ENCODE measurements at regions not wholly inside any gene's neighbourhood (a gene's known extent, or its start where the extent isn't known, plus 50 kb on each side); places are given as distances from the start of the nearest gene placed in this dataset.

DNA sequence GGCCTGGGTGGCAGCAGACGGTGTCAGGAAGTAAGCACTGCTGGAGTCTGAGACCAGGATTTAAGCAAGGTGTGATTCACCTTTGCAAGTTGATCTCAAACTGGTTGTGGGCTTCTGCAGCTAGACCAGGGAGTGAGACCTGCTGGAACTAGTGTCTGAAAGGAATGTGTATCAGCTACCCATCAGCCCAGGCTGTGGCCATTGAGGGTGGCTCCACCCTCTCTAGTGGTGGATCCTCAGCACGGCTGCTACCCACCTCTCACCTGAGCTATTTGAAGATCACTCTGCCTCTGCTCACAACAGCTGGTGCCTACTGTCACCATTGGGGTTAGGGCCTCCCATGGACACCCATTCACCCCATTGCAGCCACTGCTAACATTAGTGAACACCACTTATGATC lies 140.3 kb upstream of the DCBLD2 start:
- WGBS, 5 donors, result 69 to 95% (median 82%) methylated on average over 2 of the region's 2 CpGs
- DNase-seq, result no peak
- no peaks in the 10 kb centered on the region for H3K9me3 ChIP-seq

DNA sequence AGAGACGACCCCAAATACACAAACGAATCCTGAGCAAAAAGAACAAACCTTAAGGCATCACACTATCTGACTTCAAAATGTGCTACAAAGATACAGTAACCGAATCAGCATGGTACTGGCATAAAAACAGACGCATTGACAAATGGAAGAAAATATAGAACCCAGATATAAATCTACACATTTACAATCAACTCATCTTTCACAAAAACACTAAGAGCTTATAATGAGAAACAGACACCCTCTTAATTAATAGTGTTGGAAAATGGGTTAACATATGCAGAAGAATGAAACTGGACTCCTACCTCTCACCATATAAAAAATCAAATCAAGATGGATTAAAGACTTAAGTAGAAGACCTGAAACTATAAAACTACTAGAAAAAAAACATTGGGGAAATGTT lies 130.3 kb upstream of the DCBLD2 start:
- TF ChIP-seq EP300 (IDR thresholded peaks at IDR 0.05), result no peak
- TF ChIP-seq POLR2AphosphoS5 (IDR thresholded peaks at IDR 0.05), result no peak
- TF ChIP-seq POLR2A (IDR thresholded peaks at IDR 0.05), result no peak
- TF ChIP-seq, protein P1, sequence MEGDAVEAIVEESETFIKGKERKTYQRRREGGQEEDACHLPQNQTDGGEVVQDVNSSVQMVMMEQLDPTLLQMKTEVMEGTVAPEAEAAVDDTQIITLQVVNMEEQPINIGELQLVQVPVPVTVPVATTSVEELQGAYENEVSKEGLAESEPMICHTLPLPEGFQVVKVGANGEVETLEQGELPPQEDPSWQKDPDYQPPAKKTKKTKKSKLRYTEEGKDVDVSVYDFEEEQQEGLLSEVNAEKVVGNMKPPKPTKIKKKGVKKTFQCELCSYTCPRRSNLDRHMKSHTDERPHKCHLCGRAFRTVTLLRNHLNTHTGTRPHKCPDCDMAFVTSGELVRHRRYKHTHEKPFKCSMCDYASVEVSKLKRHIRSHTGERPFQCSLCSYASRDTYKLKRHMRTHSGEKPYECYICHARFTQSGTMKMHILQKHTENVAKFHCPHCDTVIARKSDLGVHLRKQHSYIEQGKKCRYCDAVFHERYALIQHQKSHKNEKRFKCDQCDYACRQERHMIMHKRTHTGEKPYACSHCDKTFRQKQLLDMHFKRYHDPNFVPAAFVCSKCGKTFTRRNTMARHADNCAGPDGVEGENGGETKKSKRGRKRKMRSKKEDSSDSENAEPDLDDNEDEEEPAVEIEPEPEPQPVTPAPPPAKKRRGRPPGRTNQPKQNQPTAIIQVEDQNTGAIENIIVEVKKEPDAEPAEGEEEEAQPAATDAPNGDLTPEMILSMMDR (IDR thresholded peaks at IDR 0.05), result no peak
- DNase-seq, result no peak
- 78 to 85% (median 82%) methylated on average over 4 of the region's 4 CpGs for WGBS, 5 donors
- no peaks in the 10 kb centered on the region for H3K4me1 ChIP-seq
- no peaks in the 10 kb centered on the region for H3K27me3 ChIP-seq
- H3K36me3 ChIP-seq, result no peaks in the 10 kb centered on the region
- no peak overlapping the region for H3K27ac ChIP-seq
- intact Hi-C loops (cut with DNase I; ENCODE audit: low total_unique reads), result no loop called here
- no peak overlapping the region for H3K4me3 ChIP-seq
- peaks cover 0 to 10% (median 5%) of the 10 kb centered on the region in 4 donors for H3K9me3 ChIP-seq

More for the DNA sequence above, 140.3 kb upstream of the DCBLD2 start:
- H3K36me3 ChIP-seq, result no peaks in the 10 kb centered on the region
- H3K27me3 ChIP-seq, result no peaks in the 10 kb centered on the region
- no peak overlapping the region for H3K4me3 ChIP-seq
- no peaks in the 10 kb centered on the region for H3K4me1 ChIP-seq
- intact Hi-C loops (cut with DNase I; ENCODE audit: low total_unique reads), result no loop called here
- no peak for TF ChIP-seq POLR2AphosphoS5 (IDR thresholded peaks at IDR 0.05)
- no peak for TF ChIP-seq POLR2A (IDR thresholded peaks at IDR 0.05)
- H3K27ac ChIP-seq, result no peak overlapping the region

DNA sequence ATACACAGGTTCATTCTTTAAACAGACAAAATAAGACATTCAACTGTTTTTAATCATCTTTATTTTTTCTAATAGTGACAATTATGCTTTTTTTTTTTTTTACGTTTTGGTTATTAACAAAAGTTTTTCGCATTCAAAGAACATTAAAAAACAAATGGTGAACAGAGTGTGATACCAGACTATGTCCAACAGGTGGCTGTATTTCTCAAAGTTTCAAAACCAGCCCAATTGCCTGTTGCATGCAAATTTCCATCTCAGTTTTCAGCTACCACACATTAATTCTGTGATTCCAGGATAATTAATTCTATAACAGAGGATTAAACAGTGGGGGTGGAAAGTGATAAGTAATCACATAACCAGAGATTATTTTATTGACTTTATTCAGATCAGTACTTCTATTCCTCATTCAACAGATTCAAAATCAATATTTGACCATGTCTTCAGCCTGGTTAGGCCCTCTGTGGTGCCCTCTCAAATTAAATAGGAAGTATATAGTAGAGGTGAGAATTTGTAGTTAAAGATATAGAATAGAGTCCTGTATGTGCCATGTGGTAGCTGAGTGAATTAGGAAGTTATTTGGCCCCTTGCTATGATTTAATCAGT lies 122.2 kb upstream of the DCBLD2 start:
- no peaks in the 10 kb centered on the region for H3K4me1 ChIP-seq
- no peaks in the 10 kb centered on the region for H3K36me3 ChIP-seq
- H3K9me3 ChIP-seq, result peaks cover 0 to 12% (median 0%) of the 10 kb centered on the region in 4 donors
- TF ChIP-seq POLR2A (IDR thresholded peaks at IDR 0.05) (no peak), POLR2AphosphoS5 (IDR thresholded peaks at IDR 0.05) (no peak), EP300 (IDR thresholded peaks at IDR 0.05) (no peak)
- TF ChIP-seq, protein P1 (IDR thresholded peaks at IDR 0.05), result peak in 5 of 7 experiments; percentile 44 to 52 (median 46)
- no peaks in the 10 kb centered on the region for H3K27me3 ChIP-seq
- no peak overlapping the region for H3K27ac ChIP-seq
- no peak overlapping the region for H3K4me3 ChIP-seq
- intact Hi-C loops (cut with DNase I; ENCODE audit: low total_unique reads), result no loop called here
- WGBS, 5 donors, result 17 to 29% (median 22%) methylated on average over 2 of the region's 2 CpGs
- DNase-seq, result peak in 1 of 2 donors; percentile 47

DNA sequence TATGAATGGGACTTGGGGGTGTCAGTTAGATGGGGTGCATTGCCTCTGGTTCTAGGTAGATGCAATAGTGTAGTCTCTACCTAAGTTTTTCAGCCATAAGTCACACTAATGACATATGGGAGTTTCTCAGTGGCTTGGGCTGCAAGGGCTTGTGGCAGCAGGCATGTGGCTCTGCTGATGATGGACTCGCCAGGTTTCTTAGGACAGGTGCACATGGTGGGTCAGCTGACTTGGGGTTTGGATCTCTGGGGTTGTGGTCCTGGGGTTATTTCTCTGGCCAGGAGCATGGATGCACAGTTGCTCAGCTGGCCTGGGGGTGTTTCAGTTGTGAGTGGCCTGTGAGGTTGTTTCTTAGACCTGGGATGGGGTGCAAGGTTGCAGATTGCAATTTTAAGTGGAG lies 120.0 kb upstream of the DCBLD2 start:
- Histone ChIP-seq H3K9me3 (no peaks in the 10 kb centered on the region), H3K27ac (no peak overlapping the region), H3K4me1 (no peaks in the 10 kb centered on the region), H3K36me3 (no peaks in the 10 kb centered on the region), H3K27me3 (no peaks in the 10 kb centered on the region), H3K4me3 (no peak overlapping the region)
- 76 to 100% (median 93%) methylated on average over 1 of the region's 1 CpG; no CpG with 5 or more reads in 1 of the 5 donors for WGBS, 5 donors
- DNase-seq, result no peak
- no peak for TF ChIP-seq POLR2AphosphoS5 (IDR thresholded peaks at IDR 0.05)
- TF ChIP-seq POLR2A (IDR thresholded peaks at IDR 0.05), result no peak
- TF ChIP-seq, protein P1 (IDR thresholded peaks at IDR 0.05), result no peak
- TF ChIP-seq EP300 (IDR thresholded peaks at IDR 0.05), result no peak
- intact Hi-C loops (cut with DNase I; ENCODE audit: low total_unique reads), result no loop called here

DNA sequence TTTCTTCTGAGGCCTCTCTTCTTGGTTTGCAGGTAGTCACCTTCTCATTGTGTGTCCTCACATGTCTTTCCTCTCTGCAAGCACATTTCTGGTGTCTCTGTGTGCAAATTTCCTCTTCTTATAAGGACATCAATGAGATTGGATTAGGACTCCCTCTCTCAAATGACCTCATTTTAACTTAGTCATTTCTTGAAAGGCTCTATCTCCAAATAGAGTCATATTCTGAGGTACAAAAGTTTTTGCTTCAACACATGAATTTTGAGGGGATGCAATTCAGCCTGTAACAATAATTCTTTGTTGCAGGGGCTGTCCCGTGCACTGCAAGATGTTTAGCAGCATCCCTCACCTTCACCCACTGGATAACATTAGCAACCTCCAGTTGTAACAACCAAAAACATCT lies 115.0 kb upstream of the DCBLD2 start:
- no peak for TF ChIP-seq POLR2A (IDR thresholded peaks at IDR 0.05)
- TF ChIP-seq, protein P1 (IDR thresholded peaks at IDR 0.05), result no peak
- TF ChIP-seq POLR2AphosphoS5 (IDR thresholded peaks at IDR 0.05), result no peak
- no peak for TF ChIP-seq EP300 (IDR thresholded peaks at IDR 0.05)
- H3K27me3 ChIP-seq, result no peaks in the 10 kb centered on the region
- 69 to 84% (median 76%) methylated on average over 1 of the region's 1 CpG for WGBS, 5 donors
- DNase-seq, result no peak
- H3K4me3 ChIP-seq, result no peak overlapping the region
- no peaks in the 10 kb centered on the region for H3K9me3 ChIP-seq
- no peaks in the 10 kb centered on the region for H3K36me3 ChIP-seq
- no peak overlapping the region for H3K27ac ChIP-seq
- no peaks in the 10 kb centered on the region for H3K4me1 ChIP-seq
- intact Hi-C loops (cut with DNase I; ENCODE audit: low total_unique reads), result no loop called here

Measured in stomach (tissue), 8 donors.